HG03135 (cell line): ENCODE measurements at regions not wholly inside any gene's neighbourhood (a gene's known extent, or its start where the extent isn't known, plus 50 kb on each side); places are given as distances from the start of the nearest gene placed in this dataset.
"Not testable (repeated sequence)": the region's sequence is repeated elsewhere in the genome, so short reads cannot be mapped to it uniquely, and the experiment has no call there.

Source experiments
- ATAC-seq: cut with Tn5 transposase; IDR thresholded peaks from one replicate; pipeline ENCODE4 v1.9.1; 2021; ENCODE audit warnings: mild to moderate bottlenecking, moderate library complexity; ENCODE audit not compliant: unreplicated experiment

DNA sequence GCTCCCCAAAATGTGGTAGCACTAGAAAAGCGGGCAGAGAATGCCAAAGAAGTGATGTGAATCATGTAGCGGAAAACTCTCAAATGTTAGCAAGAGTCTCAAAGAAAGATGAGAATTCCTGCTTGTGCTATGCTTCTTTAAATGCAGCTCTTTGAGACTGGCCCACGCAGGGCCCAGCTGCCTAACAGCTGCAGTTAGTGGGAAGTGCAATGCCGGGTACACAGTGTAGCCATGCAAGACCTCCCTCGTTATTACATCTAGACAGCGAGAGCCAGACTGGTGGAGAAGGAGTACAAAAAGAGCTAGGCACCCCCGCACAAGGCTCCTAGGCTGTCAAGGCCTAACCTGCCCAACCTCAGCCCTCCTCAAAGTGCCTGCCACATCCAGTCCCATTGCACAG, 201.7 kb upstream of the PRDM1 start:
- no peak for ATAC-seq

- no peak for ATAC-seq
These were observed 202.1 kb upstream of the PRDM1 start for GRCh38 chr6:105884011-105884410.

- ATAC-seq: no peak
These were observed 203.3 kb upstream of the PRDM1 start for GRCh38 chr6:105882828-105883227.

DNA sequence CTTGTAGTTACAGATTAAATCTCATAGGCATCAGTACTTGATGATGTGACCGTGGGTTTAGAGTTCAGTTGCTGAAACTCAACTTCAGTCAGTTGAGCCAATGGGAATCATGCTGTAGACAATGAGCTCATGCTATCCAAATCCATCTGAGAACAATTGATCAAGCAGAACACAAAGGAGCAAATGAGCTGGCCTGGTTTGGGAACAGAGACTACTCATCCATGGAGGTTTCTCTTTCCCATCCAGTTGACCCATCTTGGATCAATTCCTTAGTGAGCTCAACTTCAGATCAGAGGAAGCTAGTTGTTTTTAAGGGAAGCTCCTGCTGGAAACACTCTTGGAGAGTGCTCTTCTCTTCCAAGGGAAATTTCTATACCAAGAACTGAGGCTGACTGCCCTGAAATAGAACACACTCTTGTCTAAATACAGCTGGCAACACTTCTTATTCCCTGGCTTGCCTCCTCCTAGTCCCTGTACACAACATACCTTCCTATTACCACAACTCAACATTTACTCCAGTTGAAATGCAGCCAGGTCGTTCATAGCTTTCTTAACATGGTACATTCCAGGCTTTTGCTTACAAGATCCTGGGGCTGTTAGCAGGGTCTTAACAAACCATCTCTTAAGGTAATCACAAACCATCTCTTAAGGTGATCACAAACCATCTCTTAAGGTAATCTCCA, 203.9 kb upstream of the PRDM1 start:
- no peak for ATAC-seq

- no peak for ATAC-seq
These were observed 204.5 kb upstream of the PRDM1 start for GRCh38 chr6:105881608-105882007.

GRCh38 chr6:105880030-105880492, 206.1 kb upstream of the PRDM1 start:
- no peak for ATAC-seq

DNA sequence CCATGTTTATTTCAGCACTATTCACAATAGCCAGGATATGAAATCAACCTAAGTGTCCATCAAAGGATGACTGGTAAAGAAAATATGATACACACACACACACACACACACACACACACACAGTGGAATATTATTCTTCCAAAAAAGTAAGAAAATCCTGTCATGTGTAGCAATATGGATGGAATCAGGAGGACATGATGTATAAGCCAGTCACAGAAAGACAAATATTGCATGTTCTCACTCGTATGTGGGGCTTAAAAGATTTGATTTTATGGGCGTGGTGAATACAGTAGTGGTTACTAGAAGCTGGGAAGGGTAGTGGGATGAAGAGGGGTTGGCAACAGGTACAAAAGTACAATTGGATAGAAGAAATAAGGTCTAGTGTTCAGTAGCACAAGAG, 207.0 kb upstream of the PRDM1 start:
- no peak for ATAC-seq

GRCh38 chr6:105875974-105876640, 210.0 kb upstream of the PRDM1 start:
- no peak for ATAC-seq

DNA sequence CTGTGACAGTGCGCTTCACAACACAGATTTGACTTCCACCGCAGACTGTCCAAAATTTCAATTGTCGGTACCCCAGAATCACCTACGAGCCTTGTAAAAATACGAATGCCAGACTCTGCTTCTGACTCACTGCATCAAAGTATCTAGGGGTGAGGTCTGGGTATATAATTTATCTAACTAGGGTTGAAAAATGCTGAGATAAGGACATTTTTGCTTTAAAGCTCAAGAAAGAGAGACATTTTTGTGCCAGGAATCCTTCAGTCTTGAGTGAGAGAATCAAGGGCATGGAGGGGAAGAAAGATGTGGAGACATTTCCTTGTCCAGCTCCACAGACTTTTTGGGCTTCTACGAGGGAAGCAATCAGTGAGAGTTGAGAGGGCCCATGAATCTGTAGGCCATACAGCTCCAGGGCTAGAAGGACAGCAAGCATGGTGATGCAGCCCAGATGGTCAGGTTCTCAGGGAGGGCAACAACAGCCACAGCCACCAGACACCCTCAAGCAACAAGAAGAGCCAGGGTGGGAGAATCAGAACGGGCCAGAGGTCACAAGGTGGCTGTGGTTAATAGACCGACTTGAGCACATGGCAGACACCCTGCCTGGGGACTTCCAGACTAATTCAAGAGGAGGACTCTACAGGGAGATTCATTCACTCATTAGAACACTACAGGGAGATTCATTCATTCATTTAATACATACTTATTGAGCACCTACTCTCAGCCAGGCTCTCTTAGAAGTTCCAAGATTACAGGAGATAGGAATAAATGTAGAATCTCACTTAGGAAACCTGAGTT, 211.1 kb upstream of the PRDM1 start:
- no peak for ATAC-seq

DNA sequence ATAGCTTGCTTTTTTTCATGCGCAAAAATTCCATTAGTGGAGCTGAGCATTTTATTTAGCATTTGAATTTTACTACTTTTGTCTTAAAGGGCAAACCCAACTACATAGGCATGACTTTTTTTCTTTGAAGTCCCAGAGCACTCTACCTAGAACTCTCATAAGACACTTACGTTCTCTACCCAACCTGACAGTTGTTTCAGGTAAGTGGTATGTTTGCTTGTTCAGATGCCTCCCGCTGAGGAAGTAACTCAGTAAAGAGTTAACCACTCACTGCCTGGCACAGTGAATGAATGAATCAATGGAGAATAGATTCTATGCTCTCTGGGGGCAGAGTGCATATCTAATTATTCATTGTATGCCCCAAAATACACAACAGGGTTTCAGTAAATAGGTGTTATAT, 212.3 kb upstream of the PRDM1 start:
- no peak for ATAC-seq

DNA sequence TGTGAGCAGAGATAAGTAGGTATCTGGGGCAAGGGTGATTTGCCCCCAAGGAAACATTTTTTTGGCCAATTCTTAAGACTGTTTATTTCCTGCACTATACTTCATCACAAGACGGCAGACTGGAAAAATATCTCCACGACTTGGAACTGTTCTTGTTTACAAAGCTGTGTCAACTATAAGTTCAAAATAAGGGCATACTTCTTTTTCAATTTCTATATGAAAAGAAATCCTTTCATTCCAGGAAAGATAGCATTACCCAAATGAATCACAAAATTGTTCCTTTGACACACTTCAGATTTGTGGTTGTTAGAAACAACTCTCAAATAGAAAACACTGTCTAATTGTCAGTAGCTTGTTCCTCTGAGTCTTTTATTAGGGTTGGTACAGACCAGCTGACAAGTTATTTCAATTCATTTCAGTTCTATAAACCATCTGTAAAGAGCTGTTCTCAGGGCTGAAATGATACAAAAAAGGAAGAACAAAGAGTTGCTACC, 212.9 kb upstream of the PRDM1 start:
- ATAC-seq: no peak

- ATAC-seq: no peak
These were observed 213.9 kb upstream of the PRDM1 start for GRCh38 chr6:105872249-105872648.

- no peak for ATAC-seq
These were observed 214.6 kb upstream of the PRDM1 start for GRCh38 chr6:105871542-105871941.

DNA sequence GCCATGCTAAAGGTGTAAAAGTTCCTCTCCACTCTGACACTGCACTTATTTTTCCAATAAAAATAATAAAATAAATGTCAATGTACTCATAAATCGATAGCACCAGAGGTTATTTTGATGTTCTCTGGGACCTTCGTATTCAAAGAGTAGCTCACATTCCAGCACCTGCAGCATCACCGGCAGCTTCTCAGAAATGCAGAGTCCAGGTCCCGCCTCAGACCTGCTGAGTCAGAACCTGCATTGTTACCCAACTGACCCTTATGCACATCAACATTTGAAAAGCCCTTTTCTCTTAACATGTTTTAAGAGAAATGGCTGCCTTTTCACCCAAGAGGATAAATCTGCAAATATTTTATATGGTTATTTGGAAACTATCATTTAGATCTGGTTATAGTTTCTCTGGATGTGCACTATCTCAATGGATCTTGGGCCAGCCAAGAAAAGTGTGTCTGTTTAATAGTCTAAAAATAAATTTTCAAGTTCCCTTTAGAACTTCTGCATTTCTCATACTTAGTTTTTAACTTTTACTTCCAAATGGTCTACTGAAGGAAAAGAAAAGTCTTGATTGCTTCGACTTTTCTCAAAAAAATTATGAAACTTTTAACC, 216.2 kb upstream of the PRDM1 start:
- no peak for ATAC-seq

GRCh38 chr6:105868823-105869460, 217.2 kb upstream of the PRDM1 start:
- no peak for ATAC-seq

GRCh38 chr6:105867821-105868220, 218.3 kb upstream of the PRDM1 start:
- no peak for ATAC-seq

GRCh38 chr6:105867277-105867676, 218.9 kb upstream of the PRDM1 start:
- ATAC-seq: no peak

DNA sequence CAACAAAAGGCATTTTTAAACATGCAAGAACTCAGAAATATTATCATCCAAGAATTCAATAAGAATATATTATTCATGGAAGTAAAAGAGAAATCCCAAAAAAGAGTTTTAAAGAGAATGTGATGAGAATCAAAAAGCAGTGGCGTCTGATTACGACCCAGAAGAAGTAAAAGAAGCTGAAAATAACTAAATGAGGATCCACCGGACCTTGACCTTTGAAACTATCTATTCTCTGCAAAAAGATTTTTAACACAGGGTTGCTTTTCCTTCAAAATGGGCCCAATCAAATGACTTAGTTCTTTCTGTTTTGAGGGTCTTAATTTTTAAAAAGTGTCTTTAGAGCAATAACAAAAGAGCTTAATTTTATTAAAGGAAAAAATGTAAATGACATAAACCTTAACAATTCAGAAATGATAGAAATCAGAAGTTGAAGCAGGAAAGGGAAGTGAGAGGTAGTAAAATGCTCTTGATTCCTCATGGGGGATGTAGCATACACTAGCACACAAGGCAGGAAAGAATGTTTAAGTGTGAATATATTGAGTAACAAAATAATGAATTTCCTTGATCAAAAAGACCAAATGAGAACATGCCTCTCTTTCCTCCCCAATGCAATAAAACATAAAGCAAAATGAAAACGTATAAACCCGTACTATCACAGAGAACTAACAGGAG, 223.1 kb upstream of the PRDM1 start:
- no peak for ATAC-seq

- not testable (repeated sequence) for ATAC-seq
These were observed 225.2 kb upstream of the PRDM1 start for GRCh38 chr6:105860927-105861326.

GRCh38 chr6:105859457-105859856, 226.7 kb upstream of the PRDM1 start:
- no peak for ATAC-seq
